GM12864 (cell line): ENCODE measurements at regions not wholly inside any gene's neighbourhood (a gene's known extent, or its start where the extent isn't known, plus 50 kb on each side); places are given as distances from the start of the nearest gene placed in this dataset.

Experiments used
- DNase-seq: peaks from one replicate; pipeline ENCODE4 v3.0.0-alpha.2; 2011; ENCODE audit warnings: low read depth
- H3K4me3 ChIP-seq: 2 replicates; pipeline ENCODE4 v1.5.1; 2011; ENCODE audit warnings: mild to moderate bottlenecking, low read depth, low read length, control low read depth
- CTCF ChIP-seq: IDR thresholded peaks from 2 replicates; pipeline ENCODE4 v1.5.1; 2011; ENCODE audit warnings: low read depth, mild to moderate bottlenecking, moderate library complexity, low read length, control low read depth, inconsistent platforms; ENCODE audit errors: missing control alignments

GRCh38 chr1:59184365-59184905 lies 112.5 kb upstream of the FGGY start:
- no peak for TF ChIP-seq CTCF
- no peak for DNase-seq
- no peak overlapping the region for H3K4me3 ChIP-seq

GRCh38 chr1:59185163-59185860 lies 111.6 kb upstream of the FGGY start:
- no peak for DNase-seq
- no peak for TF ChIP-seq CTCF
- H3K4me3 ChIP-seq: no peak overlapping the region

- DNase-seq: no peak
- H3K4me3 ChIP-seq: no peak overlapping the region
- no peak for TF ChIP-seq CTCF
These were observed 110.2 kb upstream of the FGGY start for GRCh38 chr1:59186656-59187055.

GRCh38 chr1:59188413-59189213 lies 108.3 kb upstream of the FGGY start:
- DNase-seq: no peak

GRCh38 chr1:59193443-59194093 lies 103.3 kb upstream of the FGGY start:
- no peak for DNase-seq
- no peak for TF ChIP-seq CTCF
- H3K4me3 ChIP-seq: no peak overlapping the region

More at GRCh38 chr1:59188413-59189213, 108.3 kb upstream of the FGGY start:
- TF ChIP-seq CTCF: no peak
- no peak overlapping the region for H3K4me3 ChIP-seq

GRCh38 chr1:59194621-59195020 lies 102.3 kb upstream of the FGGY start:
- H3K4me3 ChIP-seq: no peak overlapping the region
- TF ChIP-seq CTCF: no peak
- DNase-seq: no peak
